HG03571 (cell line): ENCODE measurements at regions not wholly inside any gene's neighbourhood (a gene's known extent, or its start where the extent isn't known, plus 50 kb on each side); places are given as distances from the start of the nearest gene placed in this dataset.

Source experiments
- ATAC-seq: cut with Tn5 transposase; IDR thresholded peaks from one replicate; pipeline ENCODE4 v1.9.1; 2021; ENCODE audit not compliant: unreplicated experiment

DNA sequence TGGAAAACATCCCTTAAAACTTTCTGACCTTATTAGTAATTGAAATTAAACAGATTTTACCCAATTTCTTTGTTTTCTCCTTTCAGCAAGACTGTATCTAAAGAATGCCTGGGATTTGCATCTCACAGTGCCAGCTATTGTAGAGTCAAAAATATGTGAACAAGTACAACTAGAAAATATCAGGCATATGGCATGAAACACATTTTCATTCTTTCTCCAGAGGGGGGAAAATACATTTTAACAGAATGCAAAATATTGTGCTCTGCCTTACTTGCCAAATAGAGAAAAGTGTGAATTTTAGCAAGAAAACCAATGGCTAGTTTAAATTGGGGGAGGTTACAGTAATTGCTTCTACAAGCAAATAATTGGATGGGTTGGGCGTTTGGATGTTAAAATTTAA lies 366.6 kb upstream of the FIGN start:
- ATAC-seq, result no peak

DNA sequence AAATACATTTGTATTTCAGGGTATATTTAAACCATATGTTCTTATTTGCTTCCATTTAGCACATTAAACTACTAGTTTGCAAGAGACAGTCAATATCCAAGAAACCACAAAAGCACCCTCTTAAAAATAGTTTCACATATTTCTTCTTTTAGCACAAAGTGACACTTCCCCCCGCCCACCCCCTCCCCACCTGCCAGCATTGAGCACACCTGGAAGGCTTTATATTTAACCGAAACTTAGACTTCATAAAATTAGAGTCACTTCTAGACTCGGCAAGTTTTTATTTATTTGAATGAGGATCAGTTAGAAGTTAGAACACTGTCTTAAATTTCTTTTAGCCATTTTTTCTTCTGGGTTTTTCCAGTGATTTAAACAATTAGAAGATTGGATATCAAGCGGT lies 355.9 kb upstream of the FIGN start:
- no peak for ATAC-seq

DNA sequence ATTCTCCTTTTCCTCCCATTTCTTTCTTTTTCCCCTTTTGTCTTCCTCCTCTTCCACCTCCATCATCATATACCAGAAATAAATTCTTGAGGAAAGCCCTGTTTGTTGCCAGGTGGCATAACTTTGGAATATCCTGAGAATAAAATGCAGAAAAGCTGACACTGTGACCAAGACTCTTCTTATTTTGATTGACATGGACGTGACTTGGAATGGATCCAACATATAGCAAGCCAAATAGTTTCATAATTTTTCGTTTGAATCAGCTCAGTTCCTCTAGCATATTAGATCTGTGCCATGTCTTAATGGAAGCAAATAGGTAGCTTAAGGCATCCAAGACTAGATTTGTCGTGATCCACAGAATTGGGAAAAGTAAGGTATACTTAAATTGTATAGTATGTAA lies 354.7 kb upstream of the FIGN start:
- no peak for ATAC-seq

DNA sequence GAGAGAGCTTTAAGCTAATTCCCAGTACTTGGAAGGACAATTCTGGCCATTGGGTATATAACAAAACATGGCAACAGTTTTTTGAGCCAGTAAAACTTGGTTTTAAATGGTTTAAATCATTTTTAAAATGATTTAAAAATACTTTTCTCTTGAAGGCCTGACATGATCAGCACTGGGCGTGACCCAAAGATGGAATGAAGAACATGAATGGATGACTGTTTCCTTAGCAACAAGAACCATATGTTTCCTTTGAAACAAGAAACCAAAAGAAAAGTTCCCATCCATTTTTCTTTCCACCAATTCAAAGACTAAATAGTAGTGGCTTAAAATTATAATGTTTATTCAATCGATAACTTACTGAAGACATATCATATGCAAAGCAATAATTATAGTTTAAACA lies 348.3 kb upstream of the FIGN start:
- ATAC-seq, result no peak

DNA sequence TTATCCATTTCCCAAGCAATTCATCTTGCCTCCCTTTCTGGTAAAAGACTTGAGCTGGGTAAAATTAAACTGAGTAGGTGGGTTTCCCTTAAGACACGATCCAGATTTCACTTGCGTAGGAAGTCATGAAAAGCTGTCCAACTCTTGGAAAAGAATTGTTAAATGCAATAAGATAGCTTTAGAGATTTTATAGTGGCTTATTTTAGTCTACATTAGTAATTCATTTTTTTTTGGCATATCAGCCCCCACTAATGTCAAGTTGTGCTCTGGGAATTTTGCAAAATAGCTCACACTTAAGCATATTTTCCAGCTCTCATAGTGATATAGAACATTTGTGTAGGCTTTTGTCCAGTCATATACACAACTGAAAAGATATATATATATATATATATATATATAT lies 344.7 kb upstream of the FIGN start:
- ATAC-seq, result no peak

DNA sequence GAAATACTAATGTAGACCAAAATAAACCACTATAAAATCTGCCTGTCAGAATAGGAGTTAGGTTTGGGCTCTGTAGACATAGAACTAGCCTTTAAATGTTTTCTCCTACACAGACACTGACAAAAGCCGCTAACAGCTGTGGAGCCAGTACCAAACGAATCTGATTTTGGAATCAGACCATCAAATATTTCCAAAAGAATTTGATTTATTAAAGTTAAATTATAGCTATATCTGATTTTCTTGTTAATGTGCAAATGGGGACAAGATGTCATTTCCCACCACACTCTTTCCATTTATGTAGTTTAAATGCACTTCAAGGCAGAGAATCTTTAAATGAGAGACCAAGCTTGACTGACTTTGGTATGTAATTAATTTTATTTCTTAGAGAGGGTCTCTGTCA lies 343.4 kb upstream of the FIGN start:
- ATAC-seq, result no peak

DNA sequence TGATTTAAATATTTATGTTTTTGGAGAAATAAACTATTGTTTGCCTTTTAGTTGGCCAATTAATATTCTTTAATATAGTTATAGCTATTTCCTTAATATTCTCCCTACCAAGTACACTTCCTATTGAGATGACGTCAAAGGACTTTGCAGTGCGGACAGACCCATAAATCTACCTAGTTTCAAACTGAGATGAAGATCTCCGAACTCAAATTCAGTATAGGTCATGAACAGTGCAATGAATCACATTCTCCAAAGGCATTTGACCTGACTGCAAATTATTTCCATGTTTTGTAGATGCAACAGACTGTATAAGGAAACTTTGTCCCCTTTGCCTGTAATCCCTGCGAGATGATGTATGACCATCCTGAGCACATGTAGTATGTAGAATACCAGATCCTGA lies 342.6 kb upstream of the FIGN start:
- no peak for ATAC-seq

DNA sequence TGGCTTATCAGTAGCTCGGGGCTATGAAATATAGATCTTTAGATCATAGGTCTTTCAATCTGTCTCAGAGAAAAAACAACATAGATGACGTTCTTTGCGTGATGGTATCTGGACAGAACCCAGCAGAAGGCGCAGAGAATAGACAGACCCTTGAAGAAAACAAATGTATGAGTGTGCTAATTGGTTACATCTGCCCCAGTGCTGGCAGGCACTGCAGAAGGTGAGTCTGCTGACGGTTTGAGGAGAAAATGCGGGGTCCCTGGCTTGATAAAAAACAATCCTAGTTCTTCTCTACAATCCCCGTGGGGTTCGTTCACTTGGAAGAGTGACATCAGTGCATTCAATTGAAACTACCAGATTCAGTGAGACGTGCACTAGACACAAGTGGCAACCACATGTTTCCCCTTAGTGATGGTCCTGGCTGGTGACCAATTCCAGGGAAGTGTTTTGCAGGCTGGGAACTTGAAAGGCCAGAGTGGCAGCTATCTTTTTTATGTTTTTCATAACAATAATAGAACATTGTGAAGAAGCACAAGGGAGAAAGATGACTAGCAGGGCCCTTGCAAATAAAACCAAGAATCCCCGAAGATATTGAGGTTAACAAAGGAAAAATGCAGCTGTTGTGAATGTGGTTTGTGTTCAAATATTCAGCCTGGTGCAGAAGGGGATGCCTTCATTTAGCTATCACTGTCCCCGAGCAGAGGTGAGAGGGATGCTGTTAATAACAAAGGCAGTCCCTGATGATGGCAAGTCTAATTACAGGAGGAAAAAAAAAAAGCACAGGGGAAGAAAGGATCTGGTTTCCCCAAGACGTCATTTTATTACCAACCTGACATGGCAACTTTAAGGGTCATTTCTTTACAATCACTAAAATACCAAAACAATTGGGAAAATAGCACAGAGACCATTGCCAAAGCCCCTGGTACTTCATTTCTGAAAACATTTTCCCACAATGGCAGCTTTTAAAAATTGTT lies 337.6 kb upstream of the FIGN start:
- no peak for ATAC-seq

DNA sequence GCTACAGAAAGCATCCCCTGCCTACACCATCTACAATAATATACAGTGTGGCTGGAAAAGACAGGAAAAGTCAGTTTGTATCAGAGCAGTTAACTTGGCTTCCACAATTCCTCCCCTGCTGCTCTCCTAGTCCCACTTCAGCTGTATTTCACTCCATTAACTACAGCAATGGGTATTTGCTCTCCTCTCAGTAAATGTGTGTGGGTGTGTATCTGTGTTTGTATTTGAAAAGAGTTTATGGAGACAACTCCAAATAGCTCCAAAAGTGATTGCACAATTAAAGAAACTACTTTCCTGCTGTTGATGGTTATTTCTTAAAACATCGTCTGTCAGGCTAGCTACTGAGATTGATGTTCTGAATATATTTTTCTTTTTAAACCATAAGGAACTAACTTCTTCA lies 333.7 kb upstream of the FIGN start:
- no peak for ATAC-seq

DNA sequence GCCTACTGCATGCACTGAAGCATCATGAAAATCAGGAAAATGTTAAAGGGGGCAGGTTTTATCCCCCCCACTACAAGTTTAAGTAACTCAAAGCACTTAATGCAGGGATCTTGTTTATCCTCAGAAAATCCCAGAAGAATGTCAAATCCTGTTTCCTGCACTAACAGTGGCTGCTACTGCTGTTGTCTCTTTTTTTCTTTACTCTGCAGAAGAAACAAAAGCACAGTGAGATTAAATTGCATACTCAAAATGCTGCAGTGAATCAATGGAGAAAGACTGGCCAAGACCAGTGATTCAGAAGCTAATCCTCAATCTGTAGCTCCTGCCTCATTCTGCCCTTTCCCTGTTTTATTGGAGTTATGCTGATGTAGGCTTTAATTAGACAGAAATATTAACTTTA lies 332.3 kb upstream of the FIGN start:
- ATAC-seq, result no peak

DNA sequence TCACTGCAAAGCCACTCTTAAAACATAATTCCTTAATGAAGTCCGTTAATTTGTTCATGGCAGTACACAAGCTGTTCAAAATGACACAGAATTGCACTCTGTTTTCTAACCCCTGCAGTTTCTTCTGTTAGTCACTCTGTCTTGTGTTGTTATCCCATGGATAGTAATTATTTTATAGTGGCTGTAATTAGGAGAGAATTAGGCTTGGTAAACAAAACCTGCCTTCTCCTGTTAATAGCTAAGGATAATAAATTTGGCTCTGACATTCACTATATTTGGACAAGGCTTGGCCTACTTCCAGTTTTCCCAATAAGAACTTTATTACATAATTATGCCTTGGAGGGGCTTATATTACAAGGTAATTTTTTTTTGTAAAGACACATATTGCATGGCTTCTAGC lies 330.3 kb upstream of the FIGN start:
- ATAC-seq, result no peak

DNA sequence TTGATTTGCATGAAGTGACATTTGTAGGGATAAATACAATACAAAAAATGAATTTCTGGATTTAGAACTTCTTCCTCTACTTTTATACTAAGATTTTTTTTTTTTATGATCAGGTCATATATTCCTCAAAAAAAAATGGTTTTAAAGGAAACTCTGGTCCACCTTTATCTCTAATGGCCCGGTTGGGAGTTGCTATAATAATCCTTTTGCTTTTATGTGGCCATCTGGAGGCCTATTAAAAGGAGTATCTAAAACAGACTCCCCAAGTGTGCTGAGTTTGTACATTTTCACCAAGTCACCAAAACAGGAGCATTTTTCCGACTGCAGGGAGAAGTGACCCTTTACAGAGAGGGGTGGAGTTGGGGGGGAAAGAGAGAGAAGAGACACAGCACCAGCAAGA lies 329.2 kb upstream of the FIGN start:
- no peak for ATAC-seq

DNA sequence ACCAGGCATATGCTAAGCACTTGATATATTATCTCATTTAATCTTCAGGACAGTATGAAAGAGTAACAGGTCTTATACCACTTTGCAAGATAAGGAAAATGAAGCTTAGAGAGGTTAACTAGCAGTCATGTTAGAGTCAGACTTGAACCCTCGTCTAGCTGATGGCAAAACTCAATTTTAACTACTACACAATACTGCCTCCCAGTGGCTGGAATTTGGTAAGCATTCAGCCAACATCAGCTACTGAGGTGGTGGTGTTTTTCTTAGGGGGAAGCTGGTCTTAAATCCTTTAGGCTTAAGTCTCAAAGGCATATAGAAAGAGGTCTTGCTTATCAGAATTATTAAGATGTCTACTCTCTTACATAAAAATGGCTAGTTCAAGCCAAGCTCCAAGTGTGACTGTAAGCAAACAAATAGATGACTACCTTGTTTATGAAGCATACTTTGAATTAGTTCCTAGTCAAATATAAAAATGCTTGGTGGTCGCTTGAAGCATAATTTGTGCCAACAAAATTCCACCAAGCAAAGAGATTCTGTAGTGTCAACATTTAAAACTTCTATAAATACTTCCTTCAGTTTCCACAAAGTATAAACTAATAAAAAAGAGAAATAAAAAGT lies 325.4 kb upstream of the FIGN start:
- ATAC-seq, result peak; percentile 73

DNA sequence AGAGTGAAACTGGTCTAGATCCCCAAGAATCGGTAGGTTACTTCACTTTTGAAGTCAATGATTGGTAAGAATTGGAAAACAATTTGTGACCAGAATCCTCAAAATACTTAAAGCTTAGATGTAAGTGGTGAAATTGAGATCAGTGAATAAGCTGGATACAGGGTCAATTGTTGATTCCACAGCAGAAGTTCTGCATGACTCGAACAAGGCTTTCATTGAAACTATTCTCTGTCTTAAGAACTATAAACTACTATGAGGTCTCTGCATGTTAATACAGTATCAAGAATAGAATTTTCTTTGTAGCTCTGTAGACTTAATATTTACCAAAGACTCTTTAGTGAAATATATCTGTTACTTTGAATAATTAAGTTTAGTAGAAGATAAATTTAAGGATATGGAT lies 324.2 kb upstream of the FIGN start:
- ATAC-seq, result no peak

DNA sequence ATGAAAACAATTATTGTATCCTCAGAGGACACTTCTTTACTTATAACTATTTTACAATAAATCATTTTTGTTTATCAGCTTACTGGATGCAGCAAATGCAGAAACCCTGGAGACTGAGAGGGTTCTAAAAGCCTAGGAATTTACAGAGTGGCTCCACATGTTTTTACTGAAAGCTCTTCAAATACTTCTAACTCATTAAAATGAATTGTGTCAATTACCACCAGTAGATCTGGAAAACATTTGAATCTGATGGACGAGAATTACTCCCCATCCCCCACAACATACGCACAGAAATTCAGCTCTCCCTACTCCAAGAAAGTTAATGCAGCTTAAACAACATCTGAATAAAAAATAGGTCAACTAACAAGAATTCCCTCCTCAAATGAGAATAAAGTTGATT lies 319.8 kb upstream of the FIGN start:
- ATAC-seq, result no peak

DNA sequence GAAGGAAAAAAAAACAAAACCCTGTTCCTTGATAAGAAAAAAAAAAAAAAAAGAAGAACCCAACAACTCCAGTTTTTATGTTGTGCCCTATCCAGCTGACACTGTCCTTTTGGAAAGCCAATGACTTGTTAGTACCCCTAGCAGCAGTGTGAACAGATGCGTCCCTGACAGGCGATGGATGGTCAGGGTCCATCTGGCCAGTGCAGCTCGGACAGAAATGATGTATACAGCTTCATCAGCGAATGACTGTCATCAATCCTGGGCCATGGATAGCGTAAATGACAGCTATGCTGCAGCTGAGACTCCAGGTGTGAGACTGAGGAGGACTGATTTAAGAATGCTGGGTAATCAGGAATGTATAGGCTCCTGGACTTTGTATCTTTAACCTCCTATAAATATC lies 318.8 kb upstream of the FIGN start:
- ATAC-seq, result no peak

DNA sequence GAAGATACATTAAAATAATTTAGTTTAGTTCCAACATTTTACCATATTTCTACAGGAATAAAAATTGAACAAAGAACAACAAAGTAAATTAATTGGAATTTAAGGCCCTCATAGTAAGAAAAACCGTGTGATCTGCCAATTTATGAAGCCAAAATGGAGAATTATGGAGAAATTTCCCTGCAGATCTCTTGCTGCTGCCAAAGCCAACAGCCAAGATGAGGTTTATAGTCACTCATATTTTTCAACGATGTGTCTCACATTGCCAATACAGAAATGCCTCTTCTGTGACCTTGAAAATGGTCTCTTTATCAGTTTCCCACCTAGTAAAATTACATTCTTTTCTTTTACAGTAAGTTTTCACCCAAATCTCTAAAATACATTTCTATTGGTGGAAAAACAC lies 317.2 kb upstream of the FIGN start:
- ATAC-seq, result no peak

DNA sequence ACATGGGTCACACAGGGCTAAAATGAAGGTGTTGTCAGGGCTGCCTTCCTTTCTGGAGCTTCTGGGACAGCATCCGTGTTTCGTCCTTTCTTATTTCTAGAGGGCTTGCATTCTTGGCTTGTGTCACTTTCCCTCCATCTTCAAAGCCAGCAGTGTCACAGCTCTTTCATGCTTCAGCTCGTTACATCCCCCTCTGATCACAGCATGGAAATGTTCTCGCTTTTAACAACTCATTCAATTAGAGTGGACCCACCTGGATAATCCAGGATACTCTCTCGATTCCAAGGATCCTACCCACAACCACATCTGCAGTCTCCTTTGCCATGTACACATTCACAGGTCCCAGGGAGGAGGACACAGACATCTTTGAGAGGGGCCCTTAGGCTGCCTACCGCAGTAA lies 316.2 kb upstream of the FIGN start:
- no peak for ATAC-seq

DNA sequence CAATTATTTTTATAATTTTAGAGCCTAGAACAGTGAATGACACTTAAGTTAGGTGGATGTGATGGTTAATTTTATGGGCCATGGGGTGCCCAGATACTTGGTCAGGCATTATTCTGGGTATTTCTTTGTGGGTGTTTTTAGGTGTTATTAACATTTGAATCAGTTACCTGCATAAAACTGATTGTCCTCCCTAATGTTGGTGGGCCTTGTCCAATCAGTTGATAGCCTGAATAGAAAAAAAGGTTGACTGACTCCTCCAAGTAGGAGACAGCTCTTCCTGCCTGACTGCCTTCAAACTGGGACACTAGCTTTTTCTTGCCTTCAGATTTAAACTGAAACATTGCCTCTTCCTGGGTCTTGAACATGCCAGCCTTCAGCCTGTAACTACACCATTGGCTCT lies 312.9 kb upstream of the FIGN start:
- no peak for ATAC-seq

DNA sequence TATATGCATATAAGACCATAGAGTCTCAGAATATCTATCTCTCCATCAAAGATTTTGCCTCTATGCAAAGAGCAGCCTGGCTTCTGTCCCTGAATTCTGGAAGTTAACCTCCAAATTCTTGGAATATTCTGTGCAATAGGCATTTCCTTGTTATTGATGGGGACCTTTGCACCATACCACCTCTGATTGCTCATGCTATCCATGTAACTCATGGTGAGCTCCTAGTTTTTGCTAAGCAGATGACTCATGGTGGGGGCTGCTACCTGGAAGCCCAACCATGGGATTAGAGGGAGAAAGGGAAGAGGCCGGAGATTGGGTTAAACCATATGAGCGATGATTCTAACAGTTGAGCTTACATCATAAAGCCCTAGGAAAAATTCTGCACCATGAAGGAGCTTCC lies 310.2 kb upstream of the FIGN start:
- ATAC-seq, result no peak

DNA sequence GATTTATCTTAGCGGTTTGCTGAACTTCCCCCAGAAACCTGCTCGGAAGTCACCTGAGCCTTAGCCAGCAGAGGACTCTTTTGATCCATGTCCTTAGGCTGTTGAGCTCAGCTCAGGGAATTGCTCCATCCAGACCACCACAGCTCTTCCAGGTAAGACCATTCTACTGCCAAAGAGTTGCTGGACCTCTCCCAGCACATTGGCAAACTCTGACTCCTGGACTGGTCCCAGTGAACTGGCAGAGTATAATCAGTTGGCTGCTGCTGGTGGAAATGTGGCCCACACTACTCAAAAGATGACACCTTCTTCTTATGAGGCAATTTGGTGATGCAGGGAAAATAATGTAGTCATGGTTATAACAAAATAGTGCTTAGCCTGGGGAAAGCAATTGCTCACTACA lies 308.8 kb upstream of the FIGN start:
- no peak for ATAC-seq

DNA sequence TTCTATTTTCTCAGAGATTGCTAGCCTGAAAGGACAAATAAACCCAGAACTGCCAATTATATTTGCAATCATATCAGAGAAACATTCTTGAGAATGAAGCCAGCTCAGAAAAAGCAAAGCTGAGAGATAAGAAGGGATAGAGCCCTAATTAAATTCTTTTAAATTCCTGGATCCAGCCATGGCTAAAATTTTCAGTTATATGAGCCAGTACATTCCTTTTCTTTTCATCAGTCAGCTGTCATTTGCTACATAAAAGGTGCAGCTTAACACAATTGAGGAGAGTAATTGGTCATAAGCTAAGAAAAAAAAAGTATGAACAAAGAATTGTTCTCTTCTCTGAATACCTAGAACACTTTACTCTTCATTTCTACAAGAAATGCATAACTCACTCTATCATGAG lies 303.5 kb upstream of the FIGN start:
- no peak for ATAC-seq

DNA sequence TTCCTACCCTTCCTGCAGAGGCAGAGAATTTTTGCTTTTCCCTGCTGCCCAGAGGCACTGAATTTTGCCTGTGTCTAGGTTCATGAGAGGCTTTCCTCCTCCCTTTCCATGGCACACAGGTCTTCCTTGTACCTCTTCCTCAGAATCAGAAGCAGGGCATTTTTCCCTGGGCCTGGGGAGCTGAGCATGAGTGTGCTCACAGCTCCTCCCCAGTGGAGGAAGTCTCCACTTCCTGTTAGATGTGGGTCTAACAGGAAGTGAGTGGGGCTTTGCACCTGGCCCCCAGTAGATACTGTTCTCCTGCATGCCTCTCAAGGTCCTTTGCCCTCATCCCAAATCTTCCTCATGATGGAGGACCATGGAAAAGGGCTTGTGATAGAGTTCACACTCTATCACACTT lies 297.2 kb upstream of the FIGN start:
- ATAC-seq, result peak; percentile 66
